PFSK-1 (cell line): ENCODE measurements at regions not wholly inside any gene's neighbourhood (a gene's known extent, or its start where the extent isn't known, plus 50 kb on each side); places are given as distances from the start of the nearest gene placed in this dataset.

Source experiments
- FOXP2 ChIP-seq: optimal IDR thresholded peaks from 2 replicates; pipeline ENCODE3; 2011; ENCODE audit warnings: borderline replicate concordance, control low read depth, inconsistent platforms; ENCODE audit not compliant: insufficient read depth; ENCODE audit errors: extremely low read length, extremely low read depth
- POLR2AphosphoS5 ChIP-seq: IDR thresholded peaks from 2 replicates; pipeline ENCODE4 v1.6.1; 2012; ENCODE audit warnings: low read depth, mild to moderate bottlenecking, control low read depth, low read length, moderate library complexity
- REST ChIP-seq, 2 experiments: IDR thresholded peaks; 2 replicates each; pipeline versions ENCODE4 v1.6.1 to v1.8.0; 2011 to 2012; ENCODE audit warnings: low read depth in 2 of 2, low read length in 2 of 2, control low read depth in 1 of 2, inconsistent platforms in 1 of 2, mild to moderate bottlenecking in 1 of 2, moderate library complexity in 1 of 2; ENCODE audit not compliant: insufficient read depth in 1 of 2
- SIN3A ChIP-seq: IDR thresholded peaks from 2 replicates; pipeline ENCODE4 v1.6.1; 2012; ENCODE audit warnings: mild to moderate bottlenecking, low read length, moderate library complexity, borderline replicate concordance; ENCODE audit not compliant: insufficient read depth
- TAF1 ChIP-seq: IDR thresholded peaks from 2 replicates; pipeline ENCODE4 v1.6.1; 2012; ENCODE audit warnings: low read length, control low read depth, borderline replicate concordance; ENCODE audit not compliant: insufficient read depth

GRCh38 chr5:74372502-74373064 lies 267.9 kb downstream of the ENC1 start:
- TF ChIP-seq REST (IDR thresholded peaks at IDR 0.05; ENCODE audit: insufficient read depth in 1 of 2, low read depth in 2 of 2, low read length in 2 of 2) (no peak), TAF1 (no peak), SIN3A (no peak), POLR2AphosphoS5 (no peak)

GRCh38 chr5:74372051-74372450 lies 268.5 kb downstream of the ENC1 start:
- TF ChIP-seq FOXP2: no peak
- TF ChIP-seq TAF1: no peak
- TF ChIP-seq REST (IDR thresholded peaks at IDR 0.05; ENCODE audit: insufficient read depth in 1 of 2, low read depth in 2 of 2, low read length in 2 of 2): no peak
- no peak for TF ChIP-seq SIN3A
- no peak for TF ChIP-seq POLR2AphosphoS5

DNA sequence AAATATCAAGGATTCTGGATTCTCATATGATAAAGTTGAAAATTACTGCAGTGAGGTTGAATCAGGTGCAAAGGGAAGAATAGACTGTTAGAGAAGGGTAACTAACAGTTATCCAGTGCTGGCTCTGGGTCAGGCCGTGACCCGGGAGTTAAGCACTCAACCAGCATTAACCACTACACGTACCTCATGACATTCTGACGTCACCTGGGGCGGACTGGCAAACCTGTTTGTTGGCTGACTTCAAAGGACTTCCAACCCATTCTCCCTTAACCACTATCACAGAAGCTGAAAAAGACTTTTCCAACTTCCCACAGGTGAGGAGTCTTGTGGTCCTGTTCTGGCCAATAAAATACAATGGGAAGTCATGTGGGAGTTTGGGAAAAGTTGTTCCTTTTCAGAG lies 268.9 kb downstream of the ENC1 start:
- TF ChIP-seq TAF1 (no peak), FOXP2 (no peak), REST (IDR thresholded peaks at IDR 0.05; ENCODE audit: insufficient read depth in 1 of 2, low read depth in 2 of 2, low read length in 2 of 2) (no peak), SIN3A (no peak), POLR2AphosphoS5 (no peak)

DNA sequence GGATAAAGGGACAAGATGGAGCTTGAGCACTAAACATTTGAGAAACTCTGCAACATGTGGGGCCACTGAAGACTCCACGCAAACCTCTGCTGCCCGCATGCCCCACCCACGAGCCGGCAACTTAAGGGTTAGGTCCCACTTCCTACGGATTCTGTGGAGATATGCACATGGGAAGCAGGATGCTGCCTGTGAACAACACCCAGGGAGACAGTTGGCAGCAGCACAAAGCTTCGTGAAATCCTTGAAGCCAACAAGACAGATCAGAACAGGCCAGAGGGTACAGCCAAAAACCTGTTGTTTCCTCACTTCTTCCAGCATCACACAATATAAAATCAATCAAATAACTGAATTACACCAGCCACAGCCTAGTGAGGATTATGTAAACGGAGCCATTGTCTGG lies 270.4 kb downstream of the ENC1 start:
- TF ChIP-seq TAF1 (no peak), REST (IDR thresholded peaks at IDR 0.05; ENCODE audit: insufficient read depth in 1 of 2, low read depth in 2 of 2, low read length in 2 of 2) (no peak), SIN3A (no peak), FOXP2 (no peak), POLR2AphosphoS5 (no peak)

DNA sequence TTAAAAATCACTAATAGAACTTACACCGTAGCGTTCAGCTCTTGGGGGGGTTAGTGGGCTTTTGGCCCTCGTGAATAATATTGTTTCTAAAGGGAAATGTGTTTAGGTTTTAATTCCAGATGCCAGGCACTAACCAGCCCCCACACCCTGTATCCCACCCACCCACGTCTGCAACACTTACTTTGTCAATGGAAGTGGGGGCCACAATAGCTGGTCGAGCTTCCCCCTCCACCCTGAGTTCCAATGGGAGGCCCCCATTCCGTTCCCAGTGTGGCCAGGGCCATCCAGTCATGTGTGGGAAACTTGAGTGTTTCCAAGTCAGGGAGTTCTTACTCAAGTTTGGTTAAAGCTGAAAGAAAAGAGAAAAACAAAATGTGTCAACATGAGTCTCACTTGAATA lies 271.4 kb downstream of the ENC1 start:
- TF ChIP-seq FOXP2 (no peak), TAF1 (no peak), SIN3A (no peak), REST (IDR thresholded peaks at IDR 0.05; ENCODE audit: insufficient read depth in 1 of 2, low read depth in 2 of 2, low read length in 2 of 2) (no peak), POLR2AphosphoS5 (no peak)
